Neural crest cell (in vitro differentiated cells): ENCODE measurements at regions not wholly inside any gene's neighbourhood (a gene's known extent, or its start where the extent isn't known, plus 50 kb on each side); places are given as distances from the start of the nearest gene placed in this dataset.
"Not testable (repeated sequence)": the region's sequence is repeated elsewhere in the genome, so short reads cannot be mapped to it uniquely, and the experiment has no call there.

Source experiments
- DNase-seq: peaks from one replicate; pipeline ENCODE4 v3.0.0; 2021; ENCODE audit warnings: low read depth, mixed read lengths, low spot score
- H3K27ac Mint-ChIP-seq: one replicate; pipeline ENCODE4 v1.8.0; 2021; ENCODE audit warnings: mild to moderate bottlenecking, mixed read lengths; ENCODE audit not compliant: unreplicated experiment
- H3K27me3 Mint-ChIP-seq: 2 replicates; pipeline ENCODE4 v1.8.0; 2021; ENCODE audit warnings: low read depth, mild to moderate bottlenecking, mixed read lengths
- H3K36me3 Mint-ChIP-seq: 2 replicates; pipeline ENCODE4 v1.8.0; 2021; ENCODE audit warnings: low read depth, mild to moderate bottlenecking, mixed read lengths
- H3K4me1 Mint-ChIP-seq: 2 replicates; pipeline ENCODE4 v1.8.0; 2021; ENCODE audit warnings: mixed read lengths
- H3K4me3 Mint-ChIP-seq: one replicate; pipeline ENCODE4 v1.8.0; 2021; ENCODE audit warnings: mild to moderate bottlenecking, mixed read lengths
- H3K9me3 Mint-ChIP-seq: 2 replicates; pipeline ENCODE4 v1.8.0; 2021; ENCODE audit warnings: mixed read lengths
- CTCF ChIP-seq: fragments of 200-600 bp; sonication (generic); conservative IDR thresholded peaks from 2 replicates; pipeline ENCODE4 v1.5.0; 2021; ENCODE audit warnings: antibody characterized with exemption, mild to moderate bottlenecking

GRCh38 chrX:137166591-137166990 lies 132.8 kb upstream of the GPR101 start:
- H3K27ac Mint-ChIP-seq, result no peak overlapping the region
- peaks cover 4% of the 10 kb centered on the region for H3K27me3 Mint-ChIP-seq
- DNase-seq, result no peak
- peaks cover 16% of the 10 kb centered on the region for H3K9me3 Mint-ChIP-seq
- peak; percentile 49 for TF ChIP-seq CTCF
- no peaks in the 10 kb centered on the region for H3K4me1 Mint-ChIP-seq
- H3K4me3 Mint-ChIP-seq, result no peak overlapping the region
- H3K36me3 Mint-ChIP-seq, result peaks cover 5% of the 10 kb centered on the region

- H3K27ac Mint-ChIP-seq, result no peak overlapping the region
- peaks cover 4% of the 10 kb centered on the region for H3K27me3 Mint-ChIP-seq
Observed at GRCh38 chrX:137164329-137164728, 130.5 kb upstream of the GPR101 start.

GRCh38 chrX:137151403-137151802 lies 117.6 kb upstream of the GPR101 start:
- H3K27me3 Mint-ChIP-seq, result peaks cover 14% of the 10 kb centered on the region
- peaks cover 13% of the 10 kb centered on the region for H3K9me3 Mint-ChIP-seq
- H3K4me1 Mint-ChIP-seq, result no peaks in the 10 kb centered on the region
- TF ChIP-seq CTCF, result no peak
- DNase-seq, result no peak
- H3K27ac Mint-ChIP-seq, result no peak overlapping the region
- no peak overlapping the region for H3K4me3 Mint-ChIP-seq
- peaks cover 3% of the 10 kb centered on the region for H3K36me3 Mint-ChIP-seq

More at GRCh38 chrX:137164329-137164728, 130.5 kb upstream of the GPR101 start:
- Mint-ChIP-seq H3K4me3 (no peak overlapping the region), H3K9me3 (peaks cover 12% of the 10 kb centered on the region), H3K36me3 (peaks cover 5% of the 10 kb centered on the region), H3K4me1 (no peaks in the 10 kb centered on the region)
- no peak for DNase-seq
- no peak for TF ChIP-seq CTCF

- Mint-ChIP-seq H3K4me1 (no peaks in the 10 kb centered on the region), H3K27ac (no peak overlapping the region), H3K27me3 (peaks cover 2% of the 10 kb centered on the region), H3K4me3 (no peak overlapping the region), H3K9me3 (peaks cover 9% of the 10 kb centered on the region), H3K36me3 (no peaks in the 10 kb centered on the region)
- TF ChIP-seq CTCF, result no peak
- no peak for DNase-seq
Observed at GRCh38 chrX:137143864-137144263, 110.1 kb upstream of the GPR101 start.

DNA sequence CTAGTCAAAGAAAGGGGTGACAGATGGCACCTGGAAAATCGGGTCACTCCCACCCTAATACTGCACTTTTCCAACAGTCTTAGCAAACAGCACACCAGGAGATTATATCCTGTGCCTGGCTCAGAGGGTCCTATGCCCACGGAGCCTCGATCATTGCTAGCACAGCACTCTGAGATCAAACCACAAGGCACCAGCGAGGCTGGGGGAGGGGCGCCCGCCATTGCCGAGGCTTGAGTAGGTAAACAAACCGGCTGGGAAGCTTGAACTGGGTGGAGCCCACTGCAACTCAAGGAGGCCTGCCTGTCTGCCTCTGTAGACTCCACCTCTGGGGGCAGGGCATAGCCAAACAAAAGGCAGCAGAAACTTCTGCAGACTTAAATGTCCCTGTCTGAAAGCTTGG lies 88.9 kb upstream of the GPR101 start:
- not testable (repeated sequence) for H3K4me3 Mint-ChIP-seq, DNase-seq, H3K36me3 Mint-ChIP-seq, H3K27ac Mint-ChIP-seq, H3K4me1 Mint-ChIP-seq, H3K27me3 Mint-ChIP-seq
- H3K9me3 Mint-ChIP-seq, result peaks cover 10% of the 10 kb centered on the region

DNA sequence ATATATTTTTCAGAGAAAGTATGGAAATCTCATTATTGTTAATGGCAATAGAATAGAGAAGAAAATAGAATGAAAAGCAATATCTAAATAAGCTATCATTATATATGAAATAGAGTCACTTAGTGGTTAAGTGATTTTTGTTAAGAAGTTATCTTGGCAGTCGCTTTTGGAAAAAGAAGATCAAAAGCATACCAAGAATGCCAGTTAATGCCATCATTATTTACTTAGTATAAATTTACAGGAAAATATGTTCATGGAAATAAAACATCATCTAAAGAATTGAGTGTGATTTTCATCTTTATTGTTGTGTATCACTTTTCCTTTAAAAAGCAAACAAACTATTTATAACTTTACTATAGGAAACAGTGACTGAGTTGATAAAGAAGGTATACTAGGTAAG lies 85.3 kb upstream of the GPR101 start:
- H3K27ac Mint-ChIP-seq, result peak overlapping the region; percentile 43
- H3K4me1 Mint-ChIP-seq, result no peaks in the 10 kb centered on the region
- no peak for DNase-seq
- H3K4me3 Mint-ChIP-seq, result no peak overlapping the region
- peaks cover 6% of the 10 kb centered on the region for H3K9me3 Mint-ChIP-seq
- TF ChIP-seq CTCF, result no peak
- peaks cover 2% of the 10 kb centered on the region for H3K27me3 Mint-ChIP-seq
- H3K36me3 Mint-ChIP-seq, result peaks cover 5% of the 10 kb centered on the region
